ENCODE measurements at regions not wholly inside any gene's neighbourhood (a gene's known extent, or its start where the extent isn't known, plus 50 kb on each side); places are given as distances from the start of the nearest gene placed in this dataset.

GRCh38 chr10:93180482-93180931 lies 106.8 kb downstream of the CYP26A1 start:
- DNase-seq = no peak

- DNase-seq = no peak
These were observed 107.8 kb downstream of the CYP26A1 start for GRCh38 chr10:93181271-93182048.

- DNase-seq = no peak
These were observed 108.3 kb downstream of the CYP26A1 start for GRCh38 chr10:93182049-93182327.

GRCh38 chr10:93182790-93183189 lies 109.1 kb downstream of the CYP26A1 start:
- no peak for DNase-seq

- no peak for DNase-seq
These were observed 113.0 kb downstream of the CYP26A1 start for GRCh38 chr10:93186653-93187052.

- DNase-seq = no peak
These were observed 116.3 kb downstream of the CYP26A1 start for GRCh38 chr10:93189944-93190343.

GRCh38 chr10:93190372-93190771 lies 116.7 kb downstream of the CYP26A1 start:
- no peak for DNase-seq

GRCh38 chr10:93193906-93194305 lies 120.2 kb downstream of the CYP26A1 start:
- DNase-seq = no peak

- no peak for DNase-seq
These were observed 124.9 kb downstream of the CYP26A1 start for GRCh38 chr10:93198401-93199131.

GRCh38 chr10:93199191-93199751 lies 125.6 kb downstream of the CYP26A1 start:
- no peak for DNase-seq

- no peak for DNase-seq
These were observed 131.1 kb downstream of the CYP26A1 start for GRCh38 chr10:93204494-93205485.

GRCh38 chr10:93206652-93207051 lies 133.0 kb downstream of the CYP26A1 start:
- no peak for DNase-seq

- DNase-seq = no peak
These were observed 135.2 kb downstream of the CYP26A1 start for GRCh38 chr10:93208717-93209464.

GRCh38 chr10:93211991-93212390 lies 138.3 kb downstream of the CYP26A1 start:
- DNase-seq = no peak

GRCh38 chr10:93215312-93215711 lies 141.6 kb downstream of the CYP26A1 start:
- no peak for DNase-seq

- DNase-seq = no peak
These were observed 142.8 kb downstream of the CYP26A1 start for GRCh38 chr10:93216341-93216985.

GRCh38 chr10:93218386-93218785 lies 144.7 kb downstream of the CYP26A1 start:
- DNase-seq = no peak

GRCh38 chr10:93219347-93219746 lies 145.7 kb downstream of the CYP26A1 start:
- no peak for DNase-seq

- DNase-seq = no peak
These were observed 146.8 kb downstream of the CYP26A1 start for GRCh38 chr10:93220296-93221170.

GRCh38 chr10:93221171-93221496 lies 147.4 kb downstream of the CYP26A1 start:
- DNase-seq = no peak

GRCh38 chr10:93221521-93221920 lies 147.8 kb downstream of the CYP26A1 start:
- DNase-seq = no peak
